Stimulated activated CD8-positive, alpha-beta memory T cell treated with anti-CD3 and anti-CD28 coated beads, Interleukin-7, amount 100 ng/mL, for 1 hour (primary cell): ENCODE measurements at regions not wholly inside any gene's neighbourhood (a gene's known extent, or its start where the extent isn't known, plus 50 kb on each side); places are given as distances from the start of the nearest gene placed in this dataset.

ENCODE experiments used
- DNase-seq, 2 donors: peaks; one replicate each; pipeline ENCODE4 v3.0.0-alpha.2; 2020; ENCODE audit warnings: low read depth in 2 of 2

DNA sequence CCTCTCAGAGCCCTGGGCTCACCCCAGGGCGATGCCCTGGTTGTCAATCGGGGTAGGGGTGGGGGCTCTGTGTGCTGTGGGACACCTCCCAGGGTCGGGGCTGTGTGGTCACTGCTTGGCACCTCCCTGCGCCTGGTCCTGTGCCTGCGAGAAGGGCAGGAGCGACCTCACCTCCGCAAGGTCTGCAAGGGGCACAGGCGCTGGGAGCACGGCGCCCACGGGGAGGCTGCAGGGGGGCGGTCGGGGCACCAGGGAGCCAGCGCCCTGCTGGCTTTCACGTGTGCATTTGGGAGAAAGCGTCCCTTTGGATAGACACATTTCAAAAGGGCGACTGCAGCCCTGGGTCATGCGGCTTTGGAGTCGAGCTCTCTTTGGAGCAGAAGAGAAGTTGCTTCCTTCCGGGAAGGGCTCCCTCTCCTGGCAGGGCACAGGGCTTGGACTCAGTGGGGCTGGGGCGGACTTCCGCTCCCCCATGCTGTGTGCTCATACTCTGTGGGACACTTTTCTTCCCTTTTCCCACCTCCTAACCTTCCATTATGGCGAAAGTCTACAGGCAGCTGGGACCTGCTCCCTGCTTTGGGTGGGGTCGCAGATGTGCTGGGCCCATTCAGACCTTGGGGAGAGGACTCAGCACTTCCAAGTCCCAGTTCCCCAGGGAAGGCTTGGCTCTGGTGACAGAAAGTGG lies 52.9 kb upstream of the SLC28A3 start:
- no peak for DNase-seq

DNA sequence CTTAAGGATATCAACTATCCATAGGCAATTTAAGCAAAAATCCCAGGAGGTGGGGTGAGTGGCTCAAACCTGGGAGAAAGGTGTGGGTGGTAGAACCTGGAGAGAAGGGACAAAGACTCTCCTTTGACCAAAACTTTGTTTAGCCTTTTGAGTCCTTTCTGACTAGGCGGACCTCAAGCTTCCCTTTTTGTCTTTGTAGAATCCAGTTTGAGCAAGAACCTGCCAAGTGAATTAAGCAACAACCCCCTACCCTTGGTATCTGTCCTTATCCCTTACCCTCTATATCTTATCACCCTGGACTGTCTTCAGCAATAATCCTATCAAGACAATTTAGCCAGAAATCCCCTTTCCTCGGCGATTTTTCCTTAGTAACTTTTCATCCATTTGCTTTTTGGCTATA lies 53.5 kb upstream of the SLC28A3 start:
- no peak for DNase-seq

DNA sequence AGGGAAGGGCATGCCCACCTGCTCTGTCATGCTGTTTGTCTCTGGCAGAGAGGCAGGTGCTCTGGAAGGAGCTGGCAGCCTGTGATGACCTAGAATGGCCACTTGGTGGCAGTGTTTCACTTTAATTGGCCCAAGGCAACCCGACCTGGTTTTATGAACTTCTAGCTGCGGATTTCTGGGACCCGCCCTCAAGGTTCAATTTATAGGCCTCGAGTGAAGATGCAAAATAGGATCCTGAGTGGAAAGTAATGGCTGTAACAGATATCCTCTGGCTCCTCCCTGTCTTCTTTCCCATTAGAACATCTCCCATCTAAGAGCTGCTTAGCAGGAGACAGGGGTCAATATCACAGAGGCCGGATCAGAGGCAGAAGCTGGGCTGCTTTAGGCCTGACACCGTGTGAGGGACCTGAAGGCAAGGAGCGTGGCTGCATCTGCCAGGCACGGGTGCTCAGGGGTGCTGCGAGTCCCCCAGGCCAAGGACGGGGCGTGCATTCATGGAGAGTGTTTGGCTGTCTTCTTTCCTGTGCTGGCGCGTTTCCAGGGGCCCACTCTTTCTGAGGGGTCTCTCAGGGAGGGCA lies 56.7 kb upstream of the SLC28A3 start:
- peak; percentile 22 to 35 for DNase-seq

DNA sequence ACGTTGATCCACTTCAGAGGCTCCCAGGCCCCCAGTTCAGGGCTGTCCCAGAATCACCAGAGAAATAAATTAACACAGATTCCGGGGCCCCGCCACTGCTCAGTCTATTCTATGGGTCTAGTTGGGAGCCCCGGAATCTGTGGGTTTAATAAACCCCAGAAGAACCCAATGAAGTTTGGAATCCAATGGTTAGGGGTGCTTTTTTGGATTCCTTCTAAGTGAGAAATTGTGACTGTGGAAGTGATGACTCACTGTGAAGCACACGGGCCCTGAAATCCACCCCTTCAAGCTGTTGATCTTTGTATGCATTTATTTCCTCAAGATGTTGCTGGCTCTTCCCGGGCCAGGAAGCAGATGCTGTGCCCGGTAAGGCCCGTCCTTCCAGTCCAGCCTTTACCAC lies 57.3 kb upstream of the SLC28A3 start:
- DNase-seq, result no peak

DNA sequence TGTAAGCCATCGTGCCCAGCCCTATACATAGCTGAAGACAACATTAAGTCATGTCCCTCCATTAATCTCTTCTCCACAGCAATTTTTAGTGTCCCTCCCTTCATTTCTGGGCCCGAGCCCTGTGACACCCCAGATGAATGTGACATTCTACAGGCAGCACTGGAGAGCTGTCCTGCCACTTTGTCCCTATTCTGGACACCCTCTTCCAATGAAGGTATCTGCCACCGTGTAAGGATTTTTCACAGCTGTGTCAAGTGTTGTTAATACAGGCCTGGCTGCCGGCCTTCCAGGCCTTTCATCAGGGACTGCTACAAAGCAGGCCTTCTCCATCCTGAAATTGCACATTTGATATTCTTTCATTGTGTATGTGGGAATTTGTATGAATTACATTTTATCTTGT lies 62.0 kb upstream of the SLC28A3 start:
- DNase-seq, result no peak

DNA sequence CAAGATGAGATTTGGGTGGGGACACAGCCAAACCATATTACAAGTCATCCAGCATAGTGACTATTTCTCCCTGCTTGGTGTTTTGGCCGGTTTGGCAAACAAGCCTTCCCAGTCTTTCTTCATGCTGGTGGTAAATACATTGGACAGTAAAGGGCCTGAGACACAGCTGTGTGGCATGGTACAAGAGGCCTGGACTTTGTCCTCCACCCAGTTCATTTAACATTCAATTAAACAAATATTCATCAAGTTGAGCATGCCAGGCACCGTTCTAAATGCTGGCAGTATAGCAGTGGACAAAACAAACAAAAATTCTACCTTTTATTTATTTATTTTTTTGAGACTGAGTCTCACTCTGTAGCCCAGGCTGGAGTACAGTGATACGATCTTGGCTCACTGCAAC lies 62.7 kb upstream of the SLC28A3 start:
- DNase-seq, result no peak

DNA sequence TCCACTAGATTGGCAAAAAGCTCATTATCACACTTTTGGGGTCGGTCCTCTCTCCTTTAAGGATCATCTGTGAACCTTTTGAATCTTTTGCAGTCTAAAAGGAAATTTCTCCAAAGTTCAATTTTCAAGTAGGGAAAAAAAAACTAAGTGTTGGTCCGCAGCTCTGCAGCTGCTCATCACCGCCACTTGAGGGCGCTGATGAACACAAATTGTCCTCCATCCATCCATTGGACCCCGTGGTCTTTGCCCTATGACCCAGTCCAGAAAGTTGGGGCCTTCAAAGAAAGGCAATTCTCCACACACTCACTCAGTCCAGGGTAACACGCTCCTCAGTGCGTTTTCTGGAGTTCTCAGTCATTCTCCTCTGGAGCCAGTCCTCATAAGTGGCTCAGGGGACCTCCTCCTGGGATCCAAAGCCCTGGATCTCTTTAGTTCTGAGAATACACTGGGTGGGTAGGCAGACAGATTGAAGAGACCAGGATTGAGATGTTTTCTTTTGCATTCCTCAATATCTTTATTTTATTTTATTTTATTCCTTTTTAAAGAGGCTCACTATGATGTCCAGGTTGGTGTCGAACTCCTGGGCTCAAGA lies 63.6 kb upstream of the SLC28A3 start:
- DNase-seq, result no peak

DNA sequence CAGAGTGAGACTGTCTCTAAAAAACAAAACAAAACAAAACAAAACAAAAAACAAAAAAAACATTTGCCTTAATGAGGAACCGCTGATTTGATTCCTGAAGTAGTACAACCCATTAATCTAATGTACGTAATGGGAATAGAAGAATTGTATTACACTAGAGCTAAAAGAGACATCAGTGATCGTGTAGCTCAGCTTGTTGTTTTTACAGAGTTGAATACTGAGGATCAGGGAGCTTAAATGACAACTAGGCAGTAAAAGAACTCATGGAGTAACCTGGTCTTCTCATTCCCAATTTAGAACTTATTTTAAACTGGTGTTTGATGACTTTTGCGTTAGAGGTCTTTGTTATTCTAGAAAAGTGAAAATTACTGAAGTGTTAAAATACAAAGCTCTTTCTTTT lies 65.1 kb upstream of the SLC28A3 start:
- no peak for DNase-seq

DNA sequence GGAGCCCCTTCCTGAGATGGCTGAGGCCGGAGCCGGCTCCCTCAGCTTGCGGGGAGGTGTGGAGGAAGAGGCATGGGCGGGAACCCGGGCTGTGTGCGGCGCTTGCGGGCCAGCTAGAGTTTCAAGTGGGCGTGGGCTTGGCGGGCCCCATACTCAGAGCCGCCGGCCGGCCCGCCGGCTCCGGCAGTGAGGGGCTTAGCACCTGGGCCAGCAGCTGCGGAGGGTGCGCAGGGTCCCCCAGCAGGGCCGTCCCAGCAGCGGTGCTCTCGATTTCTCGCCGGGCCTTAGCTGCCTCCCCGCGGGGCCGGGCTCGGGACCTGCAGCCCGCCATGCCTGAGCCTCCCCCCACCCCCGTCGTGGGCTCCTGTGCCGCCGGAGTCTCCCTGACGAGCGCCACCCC lies 67.9 kb upstream of the SLC28A3 start:
- no peak for DNase-seq

DNA sequence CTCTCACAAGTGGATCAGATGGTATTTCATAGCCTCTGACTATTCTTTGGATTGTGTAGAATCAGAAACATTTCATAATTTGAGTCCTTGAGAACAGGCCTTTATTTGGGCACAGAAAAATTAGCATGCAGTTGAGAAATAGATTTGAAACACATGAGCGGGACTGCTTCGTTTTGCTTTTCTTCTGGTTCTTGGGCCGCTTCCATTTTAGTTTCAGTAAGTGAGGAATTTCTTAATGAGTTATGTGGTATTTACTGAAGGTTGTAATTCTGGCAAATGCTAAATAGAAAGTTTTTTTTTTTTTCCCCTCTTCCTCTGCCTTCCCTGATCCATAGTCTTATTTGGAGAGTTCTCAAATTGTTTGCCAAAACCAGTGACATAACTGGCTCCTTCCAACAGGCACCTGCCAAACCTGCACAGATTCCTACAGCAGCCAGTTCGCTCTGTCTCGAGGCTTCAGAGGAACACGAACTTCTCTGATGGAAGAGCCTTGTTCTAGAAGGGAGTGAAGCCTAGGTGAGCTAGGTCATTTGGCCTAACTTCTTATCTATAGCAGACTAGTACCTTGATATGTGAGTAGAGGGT lies 71.2 kb upstream of the SLC28A3 start:
- no peak for DNase-seq

DNA sequence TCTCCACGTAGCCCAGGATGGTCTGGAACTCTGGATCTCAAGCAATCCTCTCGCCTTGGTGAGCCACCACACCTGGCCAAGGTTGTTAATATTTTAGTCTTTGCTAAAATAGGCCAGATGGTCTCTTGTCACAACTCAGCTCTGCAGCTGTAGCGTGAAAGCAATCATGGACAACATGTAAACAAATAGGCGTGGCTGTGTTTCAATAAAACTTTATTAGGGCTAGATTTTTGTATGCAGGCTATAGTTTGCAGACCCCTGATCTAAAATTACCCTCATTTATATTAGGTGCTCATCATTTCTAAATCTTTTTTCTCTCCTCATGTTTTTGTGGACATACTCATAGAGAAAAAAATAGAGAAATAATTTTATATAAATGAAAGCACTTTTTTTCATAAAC lies 72.1 kb upstream of the SLC28A3 start:
- DNase-seq, result no peak

DNA sequence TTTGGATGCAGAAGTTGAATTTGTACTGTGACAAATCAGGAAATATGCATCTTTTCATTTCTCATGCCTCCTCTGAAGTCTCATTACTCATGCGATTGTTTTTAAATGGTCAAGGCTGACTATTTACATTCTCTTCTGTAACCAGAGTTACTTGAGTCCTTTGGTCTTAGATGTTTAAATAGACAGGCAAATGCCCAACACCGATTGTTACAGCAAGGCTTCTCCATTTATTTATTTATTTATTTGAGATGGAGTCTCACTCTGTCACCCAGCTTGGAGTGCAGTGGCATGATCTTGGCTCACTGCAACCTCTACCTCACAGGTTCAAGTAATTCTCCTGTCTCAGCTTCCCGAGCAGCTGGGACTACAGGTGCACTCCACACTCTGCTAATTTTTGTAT lies 72.7 kb upstream of the SLC28A3 start:
- no peak for DNase-seq

DNA sequence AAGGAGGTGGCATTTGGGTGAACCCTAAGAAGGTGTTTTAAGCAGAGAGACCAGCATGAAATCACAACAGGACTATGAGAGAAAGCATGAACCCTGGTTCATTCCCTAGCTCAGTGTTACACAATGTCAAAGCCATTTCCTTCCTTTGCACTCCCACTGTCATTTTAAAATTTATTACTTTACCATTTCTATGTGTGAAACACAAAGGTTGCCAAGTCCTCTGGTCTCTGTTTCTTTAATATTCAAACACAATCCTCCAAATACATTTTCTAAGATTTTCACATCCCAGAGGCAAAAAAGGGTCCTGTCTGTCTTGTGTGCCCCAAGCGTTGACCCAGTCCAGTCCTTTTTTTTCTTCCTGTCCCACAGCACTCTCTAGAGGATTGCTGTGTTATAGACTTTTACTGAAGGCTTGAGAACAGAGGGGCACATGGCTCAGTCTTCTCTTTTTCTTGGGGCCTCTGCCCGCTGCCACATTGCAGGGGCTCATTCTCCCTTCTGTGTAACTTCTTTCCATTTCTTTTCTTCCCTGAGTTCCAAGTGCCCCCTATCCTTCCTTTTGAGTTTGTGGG lies 78.6 kb upstream of the SLC28A3 start:
- no peak for DNase-seq

DNA sequence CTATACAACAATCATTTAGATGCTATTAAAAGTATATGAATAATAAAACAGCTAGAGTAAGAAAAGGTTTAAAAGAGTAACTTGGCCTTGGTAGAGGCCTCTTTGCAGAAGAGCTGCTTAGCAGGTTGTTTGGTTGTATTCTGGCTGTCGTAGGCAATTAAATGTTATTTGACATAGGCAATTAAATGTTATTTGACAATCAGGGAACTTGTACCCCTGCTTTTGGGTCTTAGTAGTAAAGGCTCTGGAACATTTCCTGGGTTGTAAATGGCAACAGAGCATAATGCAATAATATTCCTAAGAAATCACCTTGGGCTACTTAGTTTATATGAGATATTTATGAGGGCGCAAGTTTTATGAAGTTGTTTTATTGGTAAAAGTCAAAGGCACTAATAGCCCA lies 84.4 kb upstream of the SLC28A3 start:
- no peak for DNase-seq

DNA sequence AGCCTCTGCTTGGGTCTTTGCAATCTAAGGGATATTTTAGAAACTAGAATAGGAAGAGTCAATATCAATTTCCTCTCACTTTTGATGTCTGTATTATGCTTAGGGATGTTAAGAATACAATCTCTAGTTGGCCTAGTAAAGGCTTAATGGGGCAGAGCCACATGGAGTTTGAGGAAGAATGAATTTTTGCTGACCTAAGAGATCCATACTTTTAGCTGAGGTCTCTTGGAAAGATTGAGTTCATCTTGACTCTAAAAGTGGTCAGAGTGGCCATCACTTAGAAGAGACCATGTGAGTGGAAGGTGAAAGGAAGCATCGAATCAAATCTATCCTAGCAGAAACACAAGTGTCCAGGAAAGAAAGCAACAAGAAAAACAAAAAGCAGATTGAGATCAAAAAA lies 92.2 kb upstream of the SLC28A3 start:
- DNase-seq, result no peak

DNA sequence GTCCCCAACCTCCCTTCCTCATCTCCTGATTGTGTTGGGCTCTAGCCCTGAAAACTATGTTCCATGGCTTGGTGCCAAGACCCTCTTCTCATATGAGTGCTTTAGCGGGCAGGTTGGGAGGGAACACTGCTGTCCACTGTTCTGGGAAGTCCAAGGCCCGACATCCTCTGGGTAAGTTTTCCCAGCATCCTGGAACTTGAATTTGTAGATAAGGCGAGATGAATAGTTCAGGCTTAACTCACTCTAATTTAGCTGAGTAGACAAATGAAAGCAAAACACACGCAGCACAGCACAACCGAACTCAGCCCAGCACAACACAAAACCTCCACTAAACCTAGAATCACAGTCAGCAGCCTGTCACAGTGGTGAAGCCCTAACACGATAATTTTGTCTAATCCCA lies 95.3 kb upstream of the SLC28A3 start:
- DNase-seq, result no peak

DNA sequence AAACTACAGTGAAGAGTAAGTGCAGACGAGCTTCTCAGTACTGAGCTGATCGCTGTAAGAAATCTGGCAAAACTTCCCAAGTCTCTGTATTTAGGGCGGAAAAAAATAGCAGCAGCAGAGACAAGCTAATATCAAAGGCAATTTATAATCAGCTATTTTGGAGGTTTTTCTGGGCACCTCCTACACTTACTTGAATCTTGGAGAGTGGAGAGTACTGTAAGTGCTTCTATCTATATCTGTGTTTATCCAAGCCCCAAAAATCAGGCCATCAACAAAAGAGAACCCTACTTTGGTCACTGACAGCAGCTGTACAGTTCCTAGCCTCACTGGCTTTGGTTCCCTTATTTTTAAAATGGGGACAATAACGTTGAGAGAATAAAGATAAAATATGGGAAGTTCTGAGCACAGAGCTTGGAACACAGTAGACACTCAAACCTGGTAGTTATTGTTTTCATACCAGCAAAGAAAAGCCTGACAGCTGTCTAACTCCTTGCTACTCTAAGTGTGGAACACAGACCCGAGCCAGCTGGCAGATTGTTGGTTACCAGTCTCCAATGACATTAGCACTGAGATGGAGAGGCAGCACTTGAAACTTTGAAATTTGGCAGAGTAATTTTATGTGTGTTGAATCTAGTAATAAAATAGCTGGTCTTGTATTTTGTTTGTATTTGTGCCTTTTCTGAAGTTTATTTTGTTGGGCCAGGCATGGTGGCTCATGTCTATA lies 96.0 kb upstream of the SLC28A3 start:
- no peak for DNase-seq

DNA sequence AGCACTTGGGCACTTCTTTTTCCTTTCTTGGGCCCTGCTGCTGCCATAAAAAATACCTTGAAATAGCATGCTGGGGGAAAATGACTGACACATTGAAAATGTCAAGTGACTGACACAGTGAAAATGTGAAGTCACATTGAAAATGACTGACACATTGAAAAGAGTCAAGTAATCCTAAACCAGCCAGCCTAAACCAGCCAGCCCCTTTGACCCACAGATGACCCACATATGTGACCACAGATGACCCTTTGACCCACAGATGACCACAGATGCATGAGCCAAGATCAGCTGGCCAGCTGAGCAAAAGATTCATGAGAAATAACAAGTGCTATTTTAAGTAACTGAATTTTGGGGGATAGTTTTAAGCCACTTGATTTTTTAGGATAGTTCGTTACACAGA lies 97.8 kb upstream of the SLC28A3 start:
- no peak for DNase-seq

DNA sequence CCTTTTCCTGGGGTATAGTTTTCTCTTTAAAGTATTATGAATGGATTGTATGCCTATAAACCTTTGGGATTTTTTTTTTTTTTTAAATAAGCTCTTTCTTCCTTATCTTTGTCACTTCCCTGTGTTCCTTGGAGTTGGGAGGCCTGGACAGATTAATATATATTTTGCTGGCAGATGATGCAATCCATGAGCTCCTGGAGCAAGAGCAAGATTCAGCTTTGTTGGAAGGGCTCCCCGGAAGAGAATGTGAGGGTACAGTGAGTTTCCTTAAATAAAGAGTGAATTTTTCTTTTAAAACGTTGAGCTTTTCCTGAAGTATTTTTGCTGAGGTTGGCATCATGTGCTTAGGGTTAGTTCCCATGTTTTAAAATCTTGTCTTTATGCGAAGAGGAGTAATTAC lies 98.7 kb upstream of the SLC28A3 start:
- no peak for DNase-seq

DNA sequence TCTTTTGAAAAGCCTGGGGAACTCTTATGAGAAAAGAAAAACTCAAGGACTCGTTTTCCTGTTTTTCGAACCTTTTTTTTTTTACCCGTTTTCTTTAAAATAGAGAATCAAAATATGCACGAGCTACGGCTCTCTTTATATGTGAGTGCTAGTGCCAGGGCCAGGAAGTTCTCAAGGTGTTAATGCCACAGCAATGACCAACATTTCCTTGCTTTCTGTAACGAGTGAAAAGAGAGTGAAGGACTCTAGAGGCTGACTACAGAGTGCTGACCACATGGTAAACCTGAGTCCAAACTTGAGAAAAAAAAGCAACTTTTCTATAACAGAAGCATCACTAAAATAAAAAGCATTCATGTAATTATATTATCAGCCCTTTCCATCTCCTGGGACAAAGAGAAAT lies 102.2 kb upstream of the SLC28A3 start:
- DNase-seq, result no peak

DNA sequence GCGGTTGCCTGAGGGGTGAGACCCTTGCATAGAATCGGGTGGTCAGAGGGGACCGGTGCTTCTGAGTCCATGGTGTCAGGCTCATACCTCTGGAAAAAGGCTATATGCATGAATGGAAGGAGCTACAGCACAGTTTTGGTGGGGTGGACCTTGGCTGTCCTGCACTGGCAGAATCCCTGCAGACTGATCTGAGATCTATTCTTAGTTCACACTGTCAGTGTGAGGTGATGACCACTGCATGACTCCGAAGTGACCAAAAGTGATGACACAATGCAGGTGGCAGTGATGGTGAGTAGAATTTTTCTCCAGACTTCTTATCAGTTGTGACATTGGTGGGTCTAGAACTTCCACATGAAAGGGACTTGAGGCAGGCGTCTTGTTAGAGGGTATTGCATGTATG lies 105.2 kb upstream of the SLC28A3 start:
- no peak for DNase-seq

DNA sequence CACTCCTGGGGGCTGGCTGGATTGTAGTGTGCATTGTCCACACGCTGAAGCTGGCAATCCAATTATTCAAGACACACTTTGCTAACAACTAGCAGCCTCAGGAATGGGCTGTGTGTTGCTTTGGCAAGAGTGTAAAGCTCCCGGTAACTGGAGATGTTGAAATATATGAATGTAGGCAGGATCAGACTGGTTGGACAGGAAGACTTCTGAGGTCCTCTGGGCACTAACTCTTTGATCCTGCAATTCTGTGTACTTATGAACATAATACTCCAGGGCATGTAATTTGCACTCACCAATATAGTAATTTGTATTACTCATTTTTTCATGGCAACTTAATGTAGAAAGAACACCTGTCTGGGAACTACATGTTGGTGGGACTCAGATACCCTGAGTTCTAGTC lies 106.7 kb upstream of the SLC28A3 start:
- DNase-seq, result no peak
